ENCODE measurements at regions not wholly inside any gene's neighbourhood (a gene's known extent, or its start where the extent isn't known, plus 50 kb on each side); places are given as distances from the start of the nearest gene placed in this dataset.

GRCh38 chr9:118782790-118783463, 586.3 kb downstream of the BRINP1 start:
- no peak for TF ChIP-seq CTCF (IDR thresholded peaks at IDR 0.05)
- no peak for TF ChIP-seq POLR2A (IDR thresholded peaks at IDR 0.05)
